H9 (cell line): ENCODE measurements at regions not wholly inside any gene's neighbourhood (a gene's known extent, or its start where the extent isn't known, plus 50 kb on each side); places are given as distances from the start of the nearest gene placed in this dataset.

Source experiments
- DNase-seq: peaks from one replicate; pipeline ENCODE4 v3.0.0-alpha.2; 2017
- H2AFZ ChIP-seq: one replicate; pipeline ENCODE4 v1.6.1; 2013; ENCODE audit warnings: mild to moderate bottlenecking, low read length, control low read depth, moderate library complexity
- H2AK5ac ChIP-seq: 2 replicates; pipeline ENCODE4 v1.6.1; 2013; ENCODE audit warnings: low read length, control low read depth, mixed read lengths; ENCODE audit not compliant: insufficient read length
- H2BK120ac ChIP-seq: one replicate; pipeline ENCODE4 v1.6.1; 2013; ENCODE audit warnings: low read depth, mild to moderate bottlenecking, low read length, control low read depth, inconsistent platforms; ENCODE audit not compliant: poor library complexity, severe bottlenecking
- H2BK12ac ChIP-seq: 2 replicates; pipeline ENCODE4 v1.6.1; 2013; ENCODE audit warnings: low read length, control low read depth, mixed read lengths, low read depth; ENCODE audit not compliant: insufficient read length
- H2BK15ac ChIP-seq: 2 replicates; pipeline ENCODE4 v1.6.1; 2013; ENCODE audit warnings: low read depth, low read length, control low read depth
- H2BK20ac ChIP-seq: one replicate; pipeline ENCODE4 v1.6.1; 2013; ENCODE audit warnings: low read depth, mild to moderate bottlenecking, low read length, control low read depth, inconsistent platforms; ENCODE audit not compliant: poor library complexity, severe bottlenecking
- H2BK5ac ChIP-seq: 2 replicates; pipeline ENCODE4 v1.6.1; 2013; ENCODE audit warnings: low read length, control low read depth, mixed read lengths; ENCODE audit not compliant: insufficient read length
- H3K14ac ChIP-seq: 2 replicates; pipeline ENCODE4 v1.6.1; 2013; ENCODE audit warnings: low read length, control low read depth; ENCODE audit not compliant: insufficient read depth
- H3K18ac ChIP-seq: 2 replicates; pipeline ENCODE4 v1.6.1; 2013; ENCODE audit warnings: low read depth, mild to moderate bottlenecking, mixed read lengths, low read length, control low read depth; ENCODE audit not compliant: insufficient read length
- H3K23ac ChIP-seq: 2 replicates; pipeline ENCODE4 v1.6.1; 2013; ENCODE audit warnings: low read length, control low read depth, mixed read lengths, low read depth; ENCODE audit not compliant: insufficient read length
- H3K23me2 ChIP-seq: 2 replicates; pipeline ENCODE4 v1.6.1; 2013; ENCODE audit warnings: low read depth, mild to moderate bottlenecking, mixed read lengths, low read length, control low read depth; ENCODE audit not compliant: insufficient read length, poor library complexity, severe bottlenecking
- H3K27ac ChIP-seq: 2 replicates; pipeline ENCODE4 v1.5.1; 2013; ENCODE audit warnings: low read length, control low read depth, mixed read lengths, low read depth; ENCODE audit not compliant: insufficient read length
- H3K27me3 ChIP-seq: 2 replicates; pipeline ENCODE4 v1.6.1; 2013; ENCODE audit warnings: low read length, control low read depth, inconsistent platforms; ENCODE audit not compliant: insufficient read depth
- H3K4ac ChIP-seq: 2 replicates; pipeline ENCODE4 v1.6.1; 2013; ENCODE audit warnings: low read depth, mild to moderate bottlenecking, control low read depth, inconsistent platforms, low read length, moderate library complexity
- H3K4me1 ChIP-seq: 2 replicates; pipeline ENCODE4 v1.6.1; 2013; ENCODE audit warnings: low read length, control low read depth, inconsistent platforms; ENCODE audit not compliant: insufficient read depth
- H3K4me2 ChIP-seq: 2 replicates; pipeline ENCODE4 v1.6.1; 2013; ENCODE audit warnings: low read length, control low read depth, mixed read lengths; ENCODE audit not compliant: insufficient read length, insufficient read depth
- H3K56ac ChIP-seq: 2 replicates; pipeline ENCODE4 v1.6.1; 2013; ENCODE audit warnings: low read depth, mild to moderate bottlenecking, mixed read lengths, low read length, control low read depth; ENCODE audit not compliant: insufficient read length
- H3K79me1 ChIP-seq: 2 replicates; pipeline ENCODE4 v1.6.1; 2013; ENCODE audit warnings: low read depth, mild to moderate bottlenecking, moderate library complexity, low read length, control low read depth, inconsistent platforms; ENCODE audit not compliant: insufficient read depth, poor library complexity, severe bottlenecking
- H3K79me2 ChIP-seq: 2 replicates; pipeline ENCODE4 v1.6.1; 2013; ENCODE audit warnings: low read length, control low read depth, inconsistent platforms; ENCODE audit not compliant: insufficient read depth
- H3K9ac ChIP-seq: 2 replicates; pipeline ENCODE4 v1.6.1; 2013; ENCODE audit warnings: low read length, control low read depth, mixed read lengths; ENCODE audit not compliant: insufficient read length; ENCODE audit errors: extremely low read depth
- H3K9me3 ChIP-seq: one replicate; pipeline ENCODE4 v1.6.1; 2013; ENCODE audit warnings: low read depth, low read length, inconsistent platforms; ENCODE audit not compliant: control insufficient read depth
- H3T11ph ChIP-seq: one replicate; pipeline ENCODE4 v1.6.1; 2013; ENCODE audit warnings: mild to moderate bottlenecking, low read length, control low read depth, inconsistent platforms
- H4K20me1 ChIP-seq: one replicate; pipeline ENCODE4 v1.6.1; 2013; ENCODE audit not compliant: control insufficient read depth, insufficient read length, insufficient read depth
- H4K5ac ChIP-seq: 2 replicates; pipeline ENCODE4 v1.6.1; 2013; ENCODE audit warnings: low read depth, mild to moderate bottlenecking, mixed read lengths, low read length, control low read depth; ENCODE audit not compliant: insufficient read length
- H4K8ac ChIP-seq: replicated peaks from 2 replicates; pipeline ENCODE4 v1.6.1; 2013; ENCODE audit warnings: low read length, control low read depth, mixed read lengths, low read depth; ENCODE audit not compliant: insufficient read length
- H4K91ac ChIP-seq: 2 replicates; pipeline ENCODE4 v1.6.1; 2013; ENCODE audit warnings: low read depth, mild to moderate bottlenecking, moderate library complexity, mixed read lengths, low read length, control low read depth; ENCODE audit not compliant: insufficient read length
- H3K27ac Mint-ChIP-seq, 3 experiments: 2 replicates in 2 of 3; 3 replicates in 1 of 3; pipeline ENCODE4 v1.8.0; 2020 to 2021; ENCODE audit warnings: mixed read lengths in 3 of 3, mild to moderate bottlenecking in 1 of 3, moderate library complexity in 1 of 3
- H3K27me3 Mint-ChIP-seq: 2 replicates; pipeline ENCODE4 v1.8.0; 2021; ENCODE audit warnings: low read depth, mild to moderate bottlenecking, moderate library complexity, mixed read lengths
- H3K36me3 Mint-ChIP-seq, 3 experiments: 2 replicates in 2 of 3; 3 replicates in 1 of 3; pipeline ENCODE4 v1.8.0; 2020 to 2021; ENCODE audit warnings: low read depth in 3 of 3, mixed read lengths in 3 of 3; ENCODE audit not compliant: insufficient read depth in 1 of 3
- H3K4me1 Mint-ChIP-seq, 2 experiments: 2 replicates each; pipeline ENCODE4 v1.8.0; 2020; ENCODE audit warnings: mixed read lengths in 2 of 2
- H3K4me3 Mint-ChIP-seq, 2 experiments: 2 replicates in 1 of 2; 3 replicates in 1 of 2; pipeline ENCODE4 v1.8.0; 2020 to 2021; ENCODE audit warnings: mild to moderate bottlenecking in 2 of 2, mixed read lengths in 2 of 2, moderate library complexity in 1 of 2
- H3K9me3 Mint-ChIP-seq, 2 experiments: 2 replicates in 1 of 2; 3 replicates in 1 of 2; pipeline ENCODE4 v1.8.0; 2020; ENCODE audit warnings: mild to moderate bottlenecking in 2 of 2, mixed read lengths in 2 of 2, moderate library complexity in 1 of 2
- WGBS: extraction: QIAGEN DNeasy Blood & Tissue Kit; methylation state at CpG from one replicate; pipeline ENCODE4 v1.1.7; 2013; ENCODE audit warnings: missing lambda C conversion rate, low lambda C conversion rate, mixed read lengths; ENCODE audit not compliant: insufficient read length; ENCODE audit errors: extremely low coverage; 5-methylcytosine and 5-hydroxymethylcytosine counted together
- TF ChIP-seq, protein P1 (sequence below): fragments of 200-600 bp; sonication (generic); conservative IDR thresholded peaks from 3 replicates; pipeline ENCODE4 v1.8.0; 2021; ENCODE audit warnings: antibody characterized with exemption, mild to moderate bottlenecking

DNA sequence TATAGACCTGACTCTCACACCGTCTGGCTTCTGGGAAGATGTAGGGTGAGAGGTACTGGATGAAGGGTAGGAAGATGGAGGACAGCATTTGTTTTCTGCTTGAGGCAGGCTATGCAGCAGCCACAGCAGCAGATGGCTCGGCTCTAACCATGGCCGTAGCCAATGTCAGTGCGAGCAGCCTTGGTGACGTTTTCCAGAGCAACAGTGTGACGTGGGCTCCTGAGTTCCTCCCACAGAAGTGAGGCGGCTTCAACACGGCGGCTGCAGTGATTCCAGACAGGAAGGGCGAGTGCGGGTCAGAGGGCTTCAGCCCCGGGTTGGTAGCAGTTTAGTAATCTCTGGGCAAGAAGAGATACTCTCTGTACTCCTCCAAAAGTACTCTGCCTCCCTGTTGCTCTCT, 133.0 kb upstream of the MYT1L start:
- H3K27ac Mint-ChIP-seq = no peak overlapping the region
- no peaks in the 10 kb centered on the region for H3K27me3 Mint-ChIP-seq
- DNase-seq = no peak
- no peak overlapping the region for H3K18ac ChIP-seq
- no peaks in the 10 kb centered on the region for H4K20me1 ChIP-seq
- no peaks in the 10 kb centered on the region for H3K9me3 Mint-ChIP-seq
- no peak overlapping the region for H2BK12ac ChIP-seq
- H3K4me1 Mint-ChIP-seq = peaks cover 11 to 13% of the 10 kb centered on the region in 2 experiments
- no peak overlapping the region for H3K4me3 Mint-ChIP-seq
- no peak overlapping the region for H4K5ac ChIP-seq
- H3K23me2 ChIP-seq = peaks cover 3% of the 10 kb centered on the region
- no peak overlapping the region for H3K23ac ChIP-seq
- H3K27ac ChIP-seq = no peak overlapping the region
- H3K79me1 ChIP-seq = no peaks in the 10 kb centered on the region
- TF ChIP-seq, protein P1, sequence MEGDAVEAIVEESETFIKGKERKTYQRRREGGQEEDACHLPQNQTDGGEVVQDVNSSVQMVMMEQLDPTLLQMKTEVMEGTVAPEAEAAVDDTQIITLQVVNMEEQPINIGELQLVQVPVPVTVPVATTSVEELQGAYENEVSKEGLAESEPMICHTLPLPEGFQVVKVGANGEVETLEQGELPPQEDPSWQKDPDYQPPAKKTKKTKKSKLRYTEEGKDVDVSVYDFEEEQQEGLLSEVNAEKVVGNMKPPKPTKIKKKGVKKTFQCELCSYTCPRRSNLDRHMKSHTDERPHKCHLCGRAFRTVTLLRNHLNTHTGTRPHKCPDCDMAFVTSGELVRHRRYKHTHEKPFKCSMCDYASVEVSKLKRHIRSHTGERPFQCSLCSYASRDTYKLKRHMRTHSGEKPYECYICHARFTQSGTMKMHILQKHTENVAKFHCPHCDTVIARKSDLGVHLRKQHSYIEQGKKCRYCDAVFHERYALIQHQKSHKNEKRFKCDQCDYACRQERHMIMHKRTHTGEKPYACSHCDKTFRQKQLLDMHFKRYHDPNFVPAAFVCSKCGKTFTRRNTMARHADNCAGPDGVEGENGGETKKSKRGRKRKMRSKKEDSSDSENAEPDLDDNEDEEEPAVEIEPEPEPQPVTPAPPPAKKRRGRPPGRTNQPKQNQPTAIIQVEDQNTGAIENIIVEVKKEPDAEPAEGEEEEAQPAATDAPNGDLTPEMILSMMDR = no peak
- H2AK5ac ChIP-seq = no peak overlapping the region
- H3K56ac ChIP-seq = no peak overlapping the region
- no peak overlapping the region for H3K4me2 ChIP-seq
- H2BK120ac ChIP-seq = no peak overlapping the region
- no CpG with 5 or more reads among the region's 12 CpGs for WGBS
- H3K4me1 ChIP-seq = peaks cover 2% of the 10 kb centered on the region; the same call in 1 of the 2 replicates
- no peaks in the 10 kb centered on the region for H3K27me3 ChIP-seq
- H3K14ac ChIP-seq = no peak overlapping the region
- no peak overlapping the region for H2AFZ ChIP-seq
- H3K9ac ChIP-seq = no peak overlapping the region
- H2BK20ac ChIP-seq = no peak overlapping the region
- H4K8ac ChIP-seq = no peak overlapping the region
- peaks cover 0 to 1% (median 0%) of the 10 kb centered on the region in 3 experiments; a peak in 1 of 7 replicates for H3K36me3 Mint-ChIP-seq
- H4K91ac ChIP-seq = no peak overlapping the region
- H2BK15ac ChIP-seq = no peak overlapping the region
- no peak overlapping the region for H3K4ac ChIP-seq
- H3K79me2 ChIP-seq = no peaks in the 10 kb centered on the region
- no peak overlapping the region for H3T11ph ChIP-seq
- H3K9me3 ChIP-seq = no peaks in the 10 kb centered on the region
- no peak overlapping the region for H2BK5ac ChIP-seq
